ENCODE measurements at regions not wholly inside any gene's neighbourhood (a gene's known extent, or its start where the extent isn't known, plus 50 kb on each side); places are given as distances from the start of the nearest gene placed in this dataset.
A peak's percentile ranks its signal among the peaks of the same experiment; 100 is the strongest.

DNA sequence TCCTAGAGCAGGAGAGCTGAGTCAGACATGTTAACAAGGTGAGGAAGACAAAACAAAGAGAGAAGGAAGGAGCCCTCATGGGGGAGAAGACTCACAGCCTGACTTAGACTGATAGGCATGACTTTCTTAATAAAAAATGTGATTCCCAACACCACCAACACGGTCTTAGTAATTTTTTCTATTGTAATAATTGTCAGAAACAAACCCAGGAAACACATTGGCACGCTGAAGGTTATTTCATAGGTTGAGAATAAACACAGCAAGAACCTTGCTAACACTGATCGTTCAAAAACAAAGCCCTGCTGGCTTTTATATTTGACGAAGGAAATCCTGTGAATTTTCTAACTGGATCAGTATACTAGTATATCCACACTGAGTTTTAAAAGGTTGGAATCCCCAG lies 286.8 kb downstream of the HACE1 start:
- DNase-seq = no peak

DNA sequence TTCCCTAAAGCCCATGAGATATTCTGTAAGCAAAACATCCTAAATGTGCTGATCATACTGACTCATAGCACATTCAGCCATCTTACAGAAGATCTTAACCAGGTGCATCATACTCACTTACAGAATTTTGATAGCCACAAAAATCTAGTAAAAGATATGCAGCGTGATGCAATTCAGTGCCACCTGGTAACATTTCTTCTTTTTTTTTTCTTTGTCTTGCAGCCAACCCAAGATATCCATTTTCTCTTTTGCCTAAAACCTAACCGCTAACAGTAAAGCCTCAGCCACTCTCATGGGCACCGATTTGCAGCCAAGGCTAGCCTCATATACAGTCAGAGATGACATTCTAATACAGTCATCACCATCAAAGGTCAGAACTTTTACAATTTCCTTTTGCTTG lies 293.3 kb downstream of the HACE1 start:
- no peak for DNase-seq

DNA sequence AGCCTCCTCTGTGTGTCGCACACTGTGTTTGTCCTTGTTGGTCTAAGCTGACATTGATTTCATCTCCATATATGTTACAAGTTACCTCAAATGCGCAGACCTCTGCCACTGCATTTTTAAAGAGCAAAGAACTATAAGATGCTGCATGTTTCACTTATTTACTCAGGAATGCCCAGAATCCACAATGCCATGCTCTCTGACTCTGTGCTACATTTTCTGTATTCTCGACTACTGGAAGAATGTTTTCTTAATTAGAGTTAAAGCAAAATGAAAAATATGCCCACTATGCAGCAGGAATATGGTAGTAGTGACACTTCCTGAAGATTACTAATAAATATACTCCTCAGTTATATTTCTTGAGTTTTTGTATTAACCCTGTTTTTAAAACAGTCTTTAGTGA lies 296.4 kb downstream of the HACE1 start:
- no peak for DNase-seq

DNA sequence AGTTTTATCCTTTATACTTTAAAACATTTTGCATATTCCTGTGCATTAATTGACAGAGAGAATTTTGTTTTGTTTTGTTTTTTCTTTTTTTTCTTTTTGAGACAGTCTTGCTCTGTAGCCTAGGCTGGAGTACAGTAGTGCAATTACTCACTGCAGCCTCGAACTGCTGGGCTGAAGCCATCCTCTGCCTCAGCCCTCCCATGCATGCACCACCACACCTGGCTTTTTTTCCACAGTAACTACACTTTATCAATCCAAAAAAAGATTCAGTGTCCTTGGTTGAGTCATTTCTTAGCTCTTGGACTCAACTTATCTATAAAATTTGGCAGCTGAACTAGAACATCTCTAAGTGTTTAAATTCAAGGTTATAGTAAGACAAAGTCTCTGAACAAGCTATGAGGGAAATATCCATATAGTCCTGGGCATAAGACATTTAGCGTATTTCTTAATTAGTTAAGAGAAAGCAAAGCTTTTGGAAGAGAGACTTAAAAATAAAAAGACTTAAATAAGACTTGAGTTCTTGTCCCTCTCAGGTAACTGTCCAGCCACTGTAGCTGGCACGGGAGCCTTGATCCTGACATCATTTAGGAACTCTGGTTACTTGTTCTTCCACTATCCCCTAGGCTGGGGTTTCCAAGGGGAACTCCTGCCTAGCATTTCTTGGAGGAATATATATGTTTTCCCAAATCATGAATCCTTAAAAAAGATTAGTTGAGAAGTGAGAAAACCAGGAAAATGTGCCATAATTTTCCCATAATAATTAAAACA lies 300.1 kb downstream of the HACE1 start:
- no peak for DNase-seq

DNA sequence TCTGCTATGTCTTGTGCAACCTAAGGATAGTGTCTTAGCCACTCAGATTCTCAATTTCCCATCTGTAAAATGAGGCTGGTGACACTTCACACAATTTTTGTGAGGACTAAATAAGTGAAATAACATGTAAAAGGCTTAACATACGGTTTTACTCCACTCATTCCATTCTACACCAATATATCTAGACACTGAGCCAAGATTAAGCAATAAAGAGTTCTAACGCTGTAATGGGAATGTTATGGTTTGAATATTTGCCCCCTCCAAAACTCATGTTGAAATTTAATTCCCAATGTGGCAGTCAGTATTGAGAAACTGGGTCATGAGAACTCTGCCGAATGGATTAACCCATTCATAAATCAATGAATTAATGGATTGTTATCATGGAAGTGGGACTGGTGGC lies 301.0 kb downstream of the HACE1 start:
- no peak for DNase-seq

DNA sequence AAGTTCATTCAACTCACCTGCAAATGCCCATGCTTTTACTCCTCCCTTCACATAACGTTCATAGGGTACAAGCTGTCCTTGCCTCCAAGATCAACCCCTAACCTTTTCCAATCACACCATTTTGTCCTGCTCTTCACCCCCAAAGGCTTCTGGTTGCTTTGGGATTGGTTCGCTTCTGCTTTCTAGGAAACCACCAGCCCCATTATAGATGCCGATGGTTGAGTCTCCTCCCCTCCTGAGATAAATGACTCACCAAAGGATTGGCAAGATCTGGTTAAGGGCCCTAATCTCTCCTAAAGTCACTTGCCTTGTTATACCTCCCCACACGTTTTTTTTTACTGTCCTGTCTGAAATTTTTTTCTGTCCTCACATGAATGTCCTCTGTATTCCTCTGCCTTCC lies 311.4 kb downstream of the HACE1 start:
- no peak for DNase-seq

DNA sequence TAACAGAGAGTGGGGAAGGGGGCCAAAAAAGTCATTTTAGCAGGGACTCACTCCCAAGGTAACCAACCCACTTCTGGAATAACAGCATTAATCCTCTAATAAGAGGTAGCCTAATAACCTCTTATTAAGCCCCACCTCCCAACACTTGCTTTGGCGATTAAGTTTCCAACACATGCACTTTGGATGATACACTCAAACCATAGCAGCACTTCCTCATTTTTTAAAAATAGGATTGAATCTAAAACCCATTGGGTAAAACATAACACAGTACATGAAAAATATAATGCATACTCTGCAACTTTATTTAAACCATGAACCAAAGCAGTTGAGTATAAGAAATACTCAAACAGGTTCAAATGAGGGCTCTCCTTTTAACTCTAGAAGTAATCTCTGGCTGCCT lies 318.3 kb downstream of the HACE1 start:
- DNase-seq = no peak

DNA sequence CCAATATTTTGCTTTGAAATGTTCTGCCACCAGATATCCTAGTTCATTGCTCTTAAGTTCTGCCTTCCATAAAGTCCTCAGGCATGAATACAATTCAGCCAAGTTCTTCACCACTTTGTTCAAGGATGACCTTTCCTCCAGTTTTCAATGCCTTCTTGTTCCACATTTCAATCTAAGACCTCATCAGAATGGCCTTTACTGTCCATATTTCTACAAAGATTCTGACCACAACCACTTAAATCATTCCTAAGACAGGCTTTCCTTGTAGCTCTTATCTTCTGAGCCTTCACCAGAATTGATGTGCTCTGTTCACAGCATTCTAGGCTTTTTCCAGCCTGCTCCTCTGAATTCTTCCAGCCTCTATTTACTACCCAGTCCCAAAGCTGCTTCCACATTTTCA lies 319.0 kb downstream of the HACE1 start:
- DNase-seq = no peak

DNA sequence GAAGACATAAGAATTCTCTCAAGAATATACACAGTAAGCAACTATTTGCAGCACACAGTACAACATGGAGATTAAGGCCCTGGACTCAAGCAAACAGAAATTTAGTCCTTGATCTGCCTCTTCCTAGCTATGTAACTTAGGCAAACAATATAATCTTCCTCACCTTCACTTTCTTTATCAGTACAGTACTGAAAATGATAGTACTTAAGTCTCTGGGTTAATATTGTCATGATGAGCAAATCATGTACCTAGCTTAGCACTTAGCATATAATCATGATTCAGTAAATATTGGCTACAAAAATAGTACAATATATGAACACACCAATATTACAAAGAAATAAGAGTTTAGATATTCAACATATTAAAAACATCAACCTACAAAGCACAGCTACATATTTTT lies 320.5 kb downstream of the HACE1 start:
- no peak for DNase-seq

DNA sequence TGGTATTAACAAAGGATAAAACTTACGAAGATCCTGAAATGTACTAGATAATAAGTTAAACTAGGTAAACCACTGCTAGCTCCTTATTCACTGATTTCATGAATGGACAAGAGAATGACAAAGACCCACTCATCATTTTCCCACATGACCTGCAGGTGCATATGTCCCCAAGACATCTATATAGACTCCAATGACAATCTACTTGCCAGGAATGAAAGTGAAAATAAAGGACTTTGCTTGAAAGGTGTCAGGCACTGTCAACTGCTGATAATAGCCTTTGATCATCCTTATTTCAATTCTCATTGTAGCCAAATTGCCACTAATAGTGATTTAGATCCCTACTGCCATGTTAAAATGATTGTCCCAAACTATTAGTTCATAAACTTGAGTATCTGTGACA lies 321.8 kb downstream of the HACE1 start:
- no peak for DNase-seq

DNA sequence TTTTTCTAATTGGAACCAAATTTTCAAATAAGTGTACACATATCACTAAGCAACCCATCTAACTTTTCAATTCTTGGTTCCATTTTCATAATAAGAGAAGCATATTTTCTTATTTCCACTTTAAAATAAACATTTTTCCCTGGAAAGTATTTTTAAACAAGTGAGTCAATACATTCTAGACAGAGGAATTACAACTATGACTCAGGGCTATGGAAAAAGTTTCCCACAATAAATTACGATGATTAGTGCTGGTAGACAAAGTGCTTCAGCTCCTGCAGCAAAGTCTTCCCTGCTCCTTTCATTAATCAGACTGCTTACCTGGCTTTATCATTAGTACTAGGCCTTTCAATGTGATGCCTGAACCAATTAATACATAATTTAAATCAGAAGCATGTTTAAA lies 322.5 kb downstream of the HACE1 start:
- DNase-seq = no peak

DNA sequence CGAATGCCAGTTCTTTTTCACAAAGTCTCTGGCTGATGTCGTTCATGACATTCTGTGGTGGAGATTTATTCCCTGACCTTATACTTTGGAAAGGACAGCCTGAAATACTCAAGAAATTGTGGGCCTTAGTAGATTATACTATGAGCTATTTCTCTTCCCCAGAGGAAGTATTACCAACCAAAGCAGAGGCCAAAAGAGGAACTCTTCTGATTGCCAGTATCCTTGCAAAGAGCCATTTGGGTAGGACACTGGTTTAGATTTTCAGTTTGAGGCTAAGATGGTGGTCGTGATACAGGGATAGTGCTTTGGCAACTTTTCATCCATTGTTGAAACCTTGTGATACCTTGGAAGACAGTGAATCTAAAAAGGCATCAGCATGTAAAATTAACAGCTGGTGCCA lies 327.3 kb downstream of the HACE1 start:
- DNase-seq = no peak

DNA sequence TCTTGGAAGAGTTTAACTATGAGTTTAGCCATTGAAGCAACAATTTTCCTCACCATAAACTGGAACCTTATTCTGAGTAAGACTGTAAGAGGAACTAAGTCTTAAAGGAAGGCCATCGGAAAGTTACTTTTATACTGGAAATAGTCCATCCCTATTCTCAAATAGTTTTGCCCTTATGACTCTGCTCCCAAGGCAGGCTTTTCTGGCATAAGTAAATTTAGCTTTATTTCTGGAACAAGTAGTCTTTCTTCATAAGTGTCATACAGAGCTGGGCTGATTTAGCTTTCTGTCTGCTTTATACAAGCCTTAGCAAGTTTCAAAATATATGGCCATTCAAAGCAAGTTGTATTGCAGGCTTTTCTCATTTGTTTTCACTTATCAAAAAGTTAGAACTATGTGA lies 328.1 kb downstream of the HACE1 start:
- DNase-seq = no peak

DNA sequence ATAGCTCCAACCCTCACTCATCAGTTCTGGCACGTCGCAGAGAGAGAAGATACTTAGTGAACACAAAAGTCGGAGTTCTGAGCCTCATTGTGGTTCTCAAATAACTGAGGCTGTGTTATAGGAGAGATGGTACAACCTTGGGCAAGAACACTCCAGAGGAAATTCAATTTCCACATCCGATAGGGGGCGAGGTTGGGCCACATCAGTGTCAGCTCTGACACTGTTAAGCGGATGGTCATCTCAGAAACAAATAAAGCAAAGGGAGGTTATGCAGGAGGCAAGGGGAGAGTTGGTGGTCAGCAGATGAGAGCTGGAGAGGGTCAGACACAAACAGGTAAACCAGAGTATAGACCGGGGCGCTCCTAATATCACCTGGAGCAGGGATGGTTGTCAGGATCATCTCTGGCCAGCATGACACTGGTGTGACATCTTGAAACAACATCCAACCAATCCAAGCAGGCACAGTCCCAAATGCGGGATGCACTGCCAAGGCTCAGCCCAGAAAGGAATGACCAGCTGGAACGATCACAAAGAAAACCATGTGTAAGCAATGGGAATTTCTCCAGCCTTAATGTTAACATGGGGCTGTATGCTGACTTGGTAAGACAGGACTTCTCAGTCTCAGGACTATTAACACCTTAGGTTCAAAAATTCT lies 331.8 kb downstream of the HACE1 start:
- DNase-seq = no peak

DNA sequence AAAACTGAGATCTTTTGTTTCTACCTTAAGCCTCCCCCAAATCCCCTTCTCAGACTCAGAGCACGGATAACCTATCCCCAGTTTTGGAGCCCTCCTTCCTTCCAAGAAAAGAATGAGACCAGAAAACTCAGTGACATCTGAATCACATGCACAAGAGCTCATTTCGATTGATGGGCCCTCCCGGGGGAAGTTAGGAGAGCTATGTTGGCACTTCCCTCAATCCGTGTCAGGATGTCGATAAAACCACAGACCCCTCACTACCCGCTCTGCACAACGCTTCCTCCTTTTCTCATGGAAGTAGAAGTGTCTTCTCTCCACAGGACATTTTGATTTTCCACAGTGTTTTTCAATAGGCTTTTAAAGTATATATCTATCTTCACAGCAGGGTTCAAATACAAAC lies 332.4 kb downstream of the HACE1 start:
- no peak for DNase-seq

DNA sequence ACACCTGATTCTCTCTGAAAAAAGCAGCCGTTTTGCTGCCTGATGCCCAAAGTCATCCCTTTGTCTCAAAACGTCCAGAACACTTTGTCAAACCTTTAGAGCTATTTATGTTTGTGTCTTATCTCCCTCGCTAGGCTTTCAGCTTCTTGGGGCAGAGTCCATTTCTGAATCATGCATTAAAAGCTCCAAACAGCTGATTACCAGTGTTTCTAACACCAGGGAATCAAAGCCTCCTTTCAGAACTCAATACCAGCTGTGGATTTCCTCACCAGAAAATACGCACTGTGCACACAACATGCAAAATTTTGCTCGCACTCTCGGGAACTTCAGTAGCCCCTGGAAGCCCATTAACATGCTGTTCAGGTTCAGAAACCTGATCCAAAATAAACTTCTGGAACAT lies 333.3 kb downstream of the HACE1 start:
- no peak for DNase-seq

DNA sequence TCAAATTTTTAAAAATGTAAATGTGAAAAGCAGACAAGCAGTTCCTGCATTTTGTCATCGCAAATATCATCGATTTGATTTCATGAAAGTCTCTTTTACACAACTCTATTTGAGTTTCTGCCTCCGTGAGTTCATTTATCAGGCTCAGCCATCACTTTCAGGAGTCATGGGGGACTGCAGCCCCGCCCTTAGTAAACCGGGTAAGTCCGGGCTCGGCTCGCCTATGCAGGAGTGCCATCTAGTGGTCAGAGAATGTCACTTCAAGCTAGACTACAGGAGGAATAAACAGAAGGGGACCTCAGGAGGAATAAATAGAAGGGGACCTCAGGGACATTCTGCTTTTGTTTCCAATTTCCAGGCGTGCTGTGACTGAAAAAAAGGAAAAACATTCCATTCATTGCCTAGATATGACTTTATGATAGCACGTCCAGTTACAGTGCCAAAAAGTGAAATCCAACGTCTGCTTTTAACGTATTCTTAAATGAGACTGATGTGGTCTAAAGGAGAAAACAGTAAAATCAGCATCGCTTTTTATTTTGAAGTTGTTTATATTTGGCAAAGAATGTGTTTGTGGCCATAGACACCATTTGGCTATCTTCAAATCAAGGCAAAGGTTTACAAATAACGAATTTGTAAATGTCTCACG lies 333.9 kb downstream of the HACE1 start:
- peak; percentile 56 for DNase-seq

DNA sequence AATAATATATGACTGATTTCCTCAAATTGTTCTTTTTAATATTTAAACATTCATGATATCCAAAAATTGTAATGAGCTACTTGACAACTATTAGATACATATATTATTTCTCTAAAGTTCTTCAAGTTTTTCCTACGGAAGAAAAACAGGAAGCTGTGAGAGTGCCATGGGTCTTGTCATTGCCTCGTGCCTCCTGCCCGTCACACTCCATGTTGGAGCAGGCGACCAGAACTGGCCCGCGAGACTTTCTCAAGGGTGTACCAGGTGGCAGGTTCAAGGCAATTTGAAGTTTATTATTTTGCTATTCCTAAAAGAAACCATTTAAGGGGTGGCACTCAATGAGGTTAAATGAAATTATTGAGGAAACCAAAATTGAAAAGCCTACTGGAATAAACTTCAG lies 337.2 kb downstream of the HACE1 start:
- no peak for DNase-seq

DNA sequence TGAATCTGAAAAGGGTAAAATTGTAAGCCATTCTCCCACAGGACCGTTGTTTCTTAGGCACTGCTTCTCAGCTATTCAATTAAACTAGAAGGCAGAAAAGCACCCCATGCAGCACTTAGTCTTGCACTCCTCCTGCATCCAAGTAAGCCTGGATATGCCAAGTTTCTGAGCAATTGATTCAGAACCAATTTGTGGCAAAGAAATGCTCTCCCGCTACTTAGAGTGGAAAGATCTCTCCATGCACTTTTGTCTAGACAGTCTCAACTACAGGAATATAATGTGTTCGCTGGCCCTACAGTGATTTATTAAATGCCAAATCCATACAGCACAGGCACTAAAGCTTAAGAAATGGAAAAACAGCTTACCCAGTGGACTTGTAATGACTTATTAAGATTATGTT lies 338.5 kb downstream of the HACE1 start:
- no peak for DNase-seq

DNA sequence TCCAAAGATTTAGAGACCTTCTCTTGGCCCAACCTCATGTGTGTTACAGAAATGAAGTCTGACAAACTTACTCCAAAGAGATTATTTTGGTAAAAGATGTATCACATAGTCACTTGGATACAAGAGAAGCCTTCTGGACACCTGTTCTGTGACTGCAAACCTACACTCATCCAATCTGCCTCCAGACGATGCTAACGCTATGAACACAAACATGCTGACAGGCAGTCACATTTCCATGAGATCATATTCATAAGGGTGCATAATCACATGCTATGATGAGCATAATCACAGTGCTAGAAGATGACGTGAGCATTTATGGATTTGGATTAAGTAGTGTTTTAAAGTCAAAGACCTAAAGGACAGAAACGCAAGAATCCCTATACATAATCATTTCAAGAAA lies 340.2 kb downstream of the HACE1 start:
- DNase-seq = no peak

DNA sequence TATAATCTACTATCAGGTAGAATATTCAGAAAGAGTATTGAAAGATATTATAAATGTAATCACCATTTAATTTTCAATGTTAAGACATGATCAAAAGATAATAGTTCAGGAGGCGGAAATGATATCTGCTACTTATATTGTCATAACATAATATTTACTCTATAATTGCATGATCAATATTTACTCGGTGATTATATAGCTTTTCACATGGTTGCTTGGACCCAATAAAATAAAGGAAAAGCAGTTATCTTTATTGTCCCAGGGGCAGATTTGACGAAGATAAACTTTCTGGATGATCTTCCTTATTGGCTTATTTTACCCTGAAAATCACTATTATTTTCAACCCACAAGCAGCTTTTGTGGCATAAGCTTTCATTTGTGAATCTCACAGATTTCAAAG lies 350.4 kb downstream of the HACE1 start:
- no peak for DNase-seq

DNA sequence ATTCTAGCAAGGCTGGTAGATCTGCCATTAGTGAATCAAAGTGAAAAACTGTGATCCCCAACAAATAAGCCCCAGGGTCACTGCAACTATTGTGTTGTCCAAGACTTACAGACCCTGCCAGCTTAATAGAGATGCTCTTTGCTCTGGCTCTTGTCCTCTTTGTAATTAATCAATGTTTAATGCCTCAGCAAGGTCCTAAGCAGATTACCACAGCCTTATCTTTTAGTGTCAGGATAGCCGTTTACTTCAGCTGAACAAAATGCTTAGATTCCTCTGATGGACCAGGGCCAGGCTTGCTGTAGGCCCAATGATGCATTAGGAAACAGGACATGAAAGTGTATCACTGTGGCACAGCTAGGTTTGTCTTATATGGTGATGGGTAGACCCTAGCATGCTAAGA lies 353.3 kb downstream of the HACE1 start:
- no peak for DNase-seq

DNA sequence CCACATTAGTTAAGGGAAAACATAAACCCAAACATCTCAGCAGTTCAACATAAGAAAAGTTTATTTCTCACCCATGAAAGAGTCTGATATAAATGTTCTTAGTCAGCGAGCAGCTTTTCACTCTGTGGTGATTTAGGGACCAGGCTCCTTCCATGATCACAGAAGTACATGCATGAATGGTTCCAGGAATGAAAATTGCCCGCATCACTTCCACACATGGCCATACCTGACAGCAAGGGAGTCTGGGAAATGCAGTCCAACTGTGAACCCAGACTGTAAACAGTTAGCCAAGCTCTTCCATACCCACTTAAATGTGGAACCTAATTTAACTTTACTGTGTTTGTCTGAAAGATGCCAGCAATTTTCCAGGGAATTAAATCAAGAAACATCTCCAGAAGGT lies 353.9 kb downstream of the HACE1 start:
- no peak for DNase-seq

DNA sequence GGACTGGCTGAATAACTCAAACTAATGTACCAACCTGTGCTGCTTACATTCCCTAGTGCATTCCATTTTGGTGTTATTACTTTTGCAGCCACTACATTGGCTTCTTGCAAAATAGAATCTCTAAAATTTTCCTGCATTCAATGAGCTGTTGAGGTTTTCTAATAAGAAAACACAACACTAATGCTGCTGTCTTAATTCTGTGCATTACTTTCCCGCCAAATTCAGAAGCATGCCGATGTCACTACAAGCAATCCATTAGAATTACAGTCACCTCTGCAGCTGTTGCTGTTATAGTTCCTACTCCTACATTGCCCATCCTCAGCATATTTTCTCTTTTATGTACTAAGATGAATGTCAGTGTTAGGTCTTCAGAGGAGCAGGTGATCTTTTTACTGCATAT lies 359.5 kb downstream of the HACE1 start:
- DNase-seq = no peak

DNA sequence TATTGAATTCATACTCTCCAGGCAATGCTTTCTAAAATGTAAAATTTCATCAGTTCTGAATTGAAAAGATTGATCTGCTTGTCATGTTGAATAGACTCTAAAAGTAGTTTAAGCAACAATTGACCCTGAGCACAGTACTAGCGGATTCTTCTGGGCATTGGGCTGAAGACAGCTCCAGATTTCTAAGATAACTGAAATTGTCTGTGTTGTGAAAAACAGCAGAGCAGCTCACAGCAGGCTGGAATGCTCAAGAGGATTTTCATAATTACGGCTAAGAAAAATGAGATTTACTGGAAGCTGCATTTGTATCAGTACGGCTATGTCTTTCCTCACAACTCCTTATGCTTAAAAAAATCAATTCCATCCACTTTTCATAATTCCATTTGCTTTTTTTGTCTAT lies 373.7 kb downstream of the HACE1 start:
- no peak for DNase-seq
